ENCODE measurements at regions not wholly inside any gene's neighbourhood (a gene's known extent, or its start where the extent isn't known, plus 50 kb on each side); places are given as distances from the start of the nearest gene placed in this dataset.

GRCh38 chr5:159849437-159850083, 66.7 kb upstream of the ADRA1B start:
- TF ChIP-seq, protein P1, sequence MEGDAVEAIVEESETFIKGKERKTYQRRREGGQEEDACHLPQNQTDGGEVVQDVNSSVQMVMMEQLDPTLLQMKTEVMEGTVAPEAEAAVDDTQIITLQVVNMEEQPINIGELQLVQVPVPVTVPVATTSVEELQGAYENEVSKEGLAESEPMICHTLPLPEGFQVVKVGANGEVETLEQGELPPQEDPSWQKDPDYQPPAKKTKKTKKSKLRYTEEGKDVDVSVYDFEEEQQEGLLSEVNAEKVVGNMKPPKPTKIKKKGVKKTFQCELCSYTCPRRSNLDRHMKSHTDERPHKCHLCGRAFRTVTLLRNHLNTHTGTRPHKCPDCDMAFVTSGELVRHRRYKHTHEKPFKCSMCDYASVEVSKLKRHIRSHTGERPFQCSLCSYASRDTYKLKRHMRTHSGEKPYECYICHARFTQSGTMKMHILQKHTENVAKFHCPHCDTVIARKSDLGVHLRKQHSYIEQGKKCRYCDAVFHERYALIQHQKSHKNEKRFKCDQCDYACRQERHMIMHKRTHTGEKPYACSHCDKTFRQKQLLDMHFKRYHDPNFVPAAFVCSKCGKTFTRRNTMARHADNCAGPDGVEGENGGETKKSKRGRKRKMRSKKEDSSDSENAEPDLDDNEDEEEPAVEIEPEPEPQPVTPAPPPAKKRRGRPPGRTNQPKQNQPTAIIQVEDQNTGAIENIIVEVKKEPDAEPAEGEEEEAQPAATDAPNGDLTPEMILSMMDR (IDR thresholded peaks at IDR 0.05; ENCODE audit: low read length) = no peak
- TF ChIP-seq EZH2 (optimal IDR thresholded peaks at IDR 0.05; ENCODE audit: low read depth, low read length) = no peak
- no peak for TF ChIP-seq EZH2phosphoT487 (IDR thresholded peaks at IDR 0.05; ENCODE audit: low read length)
